Erythroblast (primary cell): ENCODE measurements at regions not wholly inside any gene's neighbourhood (a gene's known extent, or its start where the extent isn't known, plus 50 kb on each side); places are given as distances from the start of the nearest gene placed in this dataset.

Experiments used
- GATA1 ChIP-seq: IDR thresholded peaks from 2 replicates; pipeline ENCODE4 v1.6.1; 2011; ENCODE audit warnings: low read depth, mild to moderate bottlenecking, control low read depth, low read length, moderate library complexity
- POLR2A ChIP-seq: IDR thresholded peaks from 2 replicates; pipeline ENCODE4 v1.6.1; 2011; ENCODE audit warnings: mild to moderate bottlenecking, low read length

DNA sequence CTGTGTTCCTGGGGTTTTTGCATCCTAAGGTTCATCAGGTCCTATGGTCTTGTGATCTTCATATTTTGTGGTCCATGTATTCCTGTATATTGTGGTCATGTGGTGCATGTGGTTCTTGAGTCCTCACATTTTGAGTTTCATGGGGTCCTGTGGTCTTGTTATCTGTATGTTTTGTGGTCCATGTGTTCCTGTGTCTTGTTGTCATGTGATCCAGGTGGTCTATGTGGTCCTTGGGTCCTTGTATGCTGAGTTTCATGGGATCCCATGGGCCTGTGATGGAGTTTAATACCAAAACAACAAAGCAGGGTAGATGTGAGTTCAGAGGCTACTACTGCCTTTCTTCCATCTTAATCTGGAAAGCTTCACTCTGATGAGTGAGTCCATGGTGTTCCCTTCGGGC, 166.4 kb downstream of the TMEM18 start:
- no peak for TF ChIP-seq POLR2A
- TF ChIP-seq GATA1 = no peak
